ENCODE measurements at regions not wholly inside any gene's neighbourhood (a gene's known extent, or its start where the extent isn't known, plus 50 kb on each side); places are given as distances from the start of the nearest gene placed in this dataset.

DNA sequence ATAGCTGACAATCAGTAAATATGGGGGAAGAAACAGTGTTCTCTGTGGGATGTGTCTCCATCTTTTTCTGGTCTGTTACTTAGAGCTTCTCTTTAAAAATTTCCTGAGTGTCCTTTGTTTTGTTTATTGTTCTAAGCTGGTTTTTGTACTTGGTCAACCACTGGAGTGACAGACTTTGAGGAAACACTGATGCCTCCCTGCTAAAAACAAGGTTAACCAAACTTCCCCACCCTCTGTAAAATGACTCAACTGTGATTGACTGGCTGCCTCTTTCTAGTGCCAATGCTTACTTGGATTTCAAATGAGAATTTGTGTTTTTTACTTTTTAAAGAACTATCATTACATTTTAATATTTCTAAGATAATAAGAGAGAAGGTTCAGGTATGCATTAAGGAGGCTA lies 65.1 kb upstream of the SPINK5 start:
- TF ChIP-seq CSDC2 (CRISPR knock-in tag; IDR thresholded peaks at IDR 0.05), result no peak
- TF ChIP-seq ISL1 (CRISPR knock-in tag; IDR thresholded peaks at IDR 0.05), result no peak
- TF ChIP-seq, protein P1, sequence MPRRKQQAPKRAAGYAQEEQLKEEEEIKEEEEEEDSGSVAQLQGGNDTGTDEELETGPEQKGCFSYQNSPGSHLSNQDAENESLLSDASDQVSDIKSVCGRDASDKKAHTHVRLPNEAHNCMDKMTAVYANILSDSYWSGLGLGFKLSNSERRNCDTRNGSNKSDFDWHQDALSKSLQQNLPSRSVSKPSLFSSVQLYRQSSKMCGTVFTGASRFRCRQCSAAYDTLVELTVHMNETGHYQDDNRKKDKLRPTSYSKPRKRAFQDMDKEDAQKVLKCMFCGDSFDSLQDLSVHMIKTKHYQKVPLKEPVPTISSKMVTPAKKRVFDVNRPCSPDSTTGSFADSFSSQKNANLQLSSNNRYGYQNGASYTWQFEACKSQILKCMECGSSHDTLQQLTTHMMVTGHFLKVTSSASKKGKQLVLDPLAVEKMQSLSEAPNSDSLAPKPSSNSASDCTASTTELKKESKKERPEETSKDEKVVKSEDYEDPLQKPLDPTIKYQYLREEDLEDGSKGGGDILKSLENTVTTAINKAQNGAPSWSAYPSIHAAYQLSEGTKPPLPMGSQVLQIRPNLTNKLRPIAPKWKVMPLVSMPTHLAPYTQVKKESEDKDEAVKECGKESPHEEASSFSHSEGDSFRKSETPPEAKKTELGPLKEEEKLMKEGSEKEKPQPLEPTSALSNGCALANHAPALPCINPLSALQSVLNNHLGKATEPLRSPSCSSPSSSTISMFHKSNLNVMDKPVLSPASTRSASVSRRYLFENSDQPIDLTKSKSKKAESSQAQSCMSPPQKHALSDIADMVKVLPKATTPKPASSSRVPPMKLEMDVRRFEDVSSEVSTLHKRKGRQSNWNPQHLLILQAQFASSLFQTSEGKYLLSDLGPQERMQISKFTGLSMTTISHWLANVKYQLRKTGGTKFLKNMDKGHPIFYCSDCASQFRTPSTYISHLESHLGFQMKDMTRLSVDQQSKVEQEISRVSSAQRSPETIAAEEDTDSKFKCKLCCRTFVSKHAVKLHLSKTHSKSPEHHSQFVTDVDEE (CRISPR knock-in tag; IDR thresholded peaks at IDR 0.05), result no peak
- no peak for TF ChIP-seq PPARA (CRISPR knock-in tag; IDR thresholded peaks at IDR 0.05; ENCODE audit: borderline replicate concordance)
- no peak for TF ChIP-seq ZC3H10 (CRISPR knock-in tag; IDR thresholded peaks at IDR 0.05)
- TF ChIP-seq ZFP3 (CRISPR knock-in tag; IDR thresholded peaks at IDR 0.05), result no peak
- TF ChIP-seq, protein P2, sequence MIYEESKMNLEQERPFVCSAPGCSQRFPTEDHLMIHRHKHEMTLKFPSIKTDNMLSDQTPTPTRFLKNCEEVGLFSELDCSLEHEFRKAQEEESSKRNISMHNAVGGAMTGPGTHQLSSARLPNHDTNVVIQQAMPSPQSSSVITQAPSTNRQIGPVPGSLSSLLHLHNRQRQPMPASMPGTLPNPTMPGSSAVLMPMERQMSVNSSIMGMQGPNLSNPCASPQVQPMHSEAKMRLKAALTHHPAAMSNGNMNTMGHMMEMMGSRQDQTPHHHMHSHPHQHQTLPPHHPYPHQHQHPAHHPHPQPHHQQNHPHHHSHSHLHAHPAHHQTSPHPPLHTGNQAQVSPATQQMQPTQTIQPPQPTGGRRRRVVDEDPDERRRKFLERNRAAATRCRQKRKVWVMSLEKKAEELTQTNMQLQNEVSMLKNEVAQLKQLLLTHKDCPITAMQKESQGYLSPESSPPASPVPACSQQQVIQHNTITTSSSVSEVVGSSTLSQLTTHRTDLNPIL (CRISPR knock-in tag; IDR thresholded peaks at IDR 0.05; ENCODE audit: low read depth), result no peak
- TF ChIP-seq BACH2 (CRISPR knock-in tag; IDR thresholded peaks at IDR 0.05; ENCODE audit: borderline replicate concordance), result no peak
- no peak for TF ChIP-seq ARNTL (CRISPR knock-in tag; IDR thresholded peaks at IDR 0.05; ENCODE audit: borderline replicate concordance, low read depth)
- no peak for TF ChIP-seq ZNF8 (CRISPR knock-in tag; IDR thresholded peaks at IDR 0.05)
- TF ChIP-seq TCF4 (CRISPR knock-in tag; IDR thresholded peaks at IDR 0.05; ENCODE audit: borderline replicate concordance), result no peak
- TF ChIP-seq SNAI2 (CRISPR knock-in tag; IDR thresholded peaks at IDR 0.05), result no peak
- no peak for TF ChIP-seq OSR1 (CRISPR knock-in tag; IDR thresholded peaks at IDR 0.05)
- TF ChIP-seq ESRRG (CRISPR knock-in tag; IDR thresholded peaks at IDR 0.05), result no peak

Data from SK-N-SH treated with all-trans-retinoic acid at 6 μM for 48 hours (cell line).